PC-9 (cell line): ENCODE measurements at regions not wholly inside any gene's neighbourhood (a gene's known extent, or its start where the extent isn't known, plus 50 kb on each side); places are given as distances from the start of the nearest gene placed in this dataset.

ENCODE experiments used
- EZH2 ChIP-seq: fragments of 200-600 bp; sonication (generic); IDR thresholded peaks from 2 replicates; pipeline ENCODE4 v1.8.0; 2017; ENCODE audit warnings: antibody characterized with exemption, low read depth
- TF ChIP-seq, protein P1 (sequence below): fragments of 200-600 bp; sonication (generic); conservative IDR thresholded peaks from 2 replicates; pipeline ENCODE4 v1.6.1; 2017; ENCODE audit warnings: mixed run types, antibody characterized with exemption, mild to moderate bottlenecking, moderate library complexity

GRCh38 chr1:96955307-96956012, 233.9 kb downstream of the PTBP2 start:
- TF ChIP-seq, protein P1, sequence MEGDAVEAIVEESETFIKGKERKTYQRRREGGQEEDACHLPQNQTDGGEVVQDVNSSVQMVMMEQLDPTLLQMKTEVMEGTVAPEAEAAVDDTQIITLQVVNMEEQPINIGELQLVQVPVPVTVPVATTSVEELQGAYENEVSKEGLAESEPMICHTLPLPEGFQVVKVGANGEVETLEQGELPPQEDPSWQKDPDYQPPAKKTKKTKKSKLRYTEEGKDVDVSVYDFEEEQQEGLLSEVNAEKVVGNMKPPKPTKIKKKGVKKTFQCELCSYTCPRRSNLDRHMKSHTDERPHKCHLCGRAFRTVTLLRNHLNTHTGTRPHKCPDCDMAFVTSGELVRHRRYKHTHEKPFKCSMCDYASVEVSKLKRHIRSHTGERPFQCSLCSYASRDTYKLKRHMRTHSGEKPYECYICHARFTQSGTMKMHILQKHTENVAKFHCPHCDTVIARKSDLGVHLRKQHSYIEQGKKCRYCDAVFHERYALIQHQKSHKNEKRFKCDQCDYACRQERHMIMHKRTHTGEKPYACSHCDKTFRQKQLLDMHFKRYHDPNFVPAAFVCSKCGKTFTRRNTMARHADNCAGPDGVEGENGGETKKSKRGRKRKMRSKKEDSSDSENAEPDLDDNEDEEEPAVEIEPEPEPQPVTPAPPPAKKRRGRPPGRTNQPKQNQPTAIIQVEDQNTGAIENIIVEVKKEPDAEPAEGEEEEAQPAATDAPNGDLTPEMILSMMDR: no peak
- no peak for TF ChIP-seq EZH2
